ENCODE measurements at regions not wholly inside any gene's neighbourhood (a gene's known extent, or its start where the extent isn't known, plus 50 kb on each side); places are given as distances from the start of the nearest gene placed in this dataset.

GRCh38 chrX:36849407-36849806 lies 158.8 kb upstream of the FAM47C start:
- no peaks in the 10 kb centered on the region for H3K4me1 ChIP-seq
- intact Hi-C loops (cut with DNase I): no loop called here
- no peak for DNase-seq
- H3K36me3 ChIP-seq (replicated peaks in 1 of 2; ENCODE audit: insufficient read depth in 1 of 2, low read depth in 2 of 2): no peaks in the 10 kb centered on the region
- no peak for ATAC-seq
- no peak overlapping the region for H3K4me3 ChIP-seq
- H3K9me3 ChIP-seq: no peaks in the 10 kb centered on the region
- WGBS, 2 donors: 30 to 48% methylated on average over 2 of the region's 2 CpGs
- H3K27me3 ChIP-seq: no peaks in the 10 kb centered on the region
- no peak overlapping the region for H3K27ac ChIP-seq
- TF ChIP-seq POLR2A (IDR thresholded peaks at IDR 0.05): no peak

DNA sequence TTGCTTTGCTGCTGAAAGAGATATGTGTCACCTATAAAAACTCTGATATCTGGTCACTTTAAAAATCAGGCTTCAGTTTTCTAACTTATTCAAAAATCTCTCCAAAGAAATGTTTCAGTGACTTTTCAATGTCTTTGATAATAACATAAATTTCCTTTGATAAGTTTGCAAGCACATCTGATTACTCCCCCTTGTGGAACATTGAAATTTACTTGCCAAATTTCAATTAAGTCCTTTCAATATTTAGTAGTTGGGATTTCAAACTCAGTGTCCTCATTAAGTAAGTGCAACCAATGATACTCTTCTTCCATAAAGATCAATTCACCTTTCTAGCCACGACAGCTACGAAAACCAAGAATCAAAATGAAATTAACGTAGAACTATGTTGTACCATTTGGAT lies 151.3 kb upstream of the FAM47C start:
- no peak for TF ChIP-seq POLR2A (IDR thresholded peaks at IDR 0.05)
- TF ChIP-seq, protein P1, sequence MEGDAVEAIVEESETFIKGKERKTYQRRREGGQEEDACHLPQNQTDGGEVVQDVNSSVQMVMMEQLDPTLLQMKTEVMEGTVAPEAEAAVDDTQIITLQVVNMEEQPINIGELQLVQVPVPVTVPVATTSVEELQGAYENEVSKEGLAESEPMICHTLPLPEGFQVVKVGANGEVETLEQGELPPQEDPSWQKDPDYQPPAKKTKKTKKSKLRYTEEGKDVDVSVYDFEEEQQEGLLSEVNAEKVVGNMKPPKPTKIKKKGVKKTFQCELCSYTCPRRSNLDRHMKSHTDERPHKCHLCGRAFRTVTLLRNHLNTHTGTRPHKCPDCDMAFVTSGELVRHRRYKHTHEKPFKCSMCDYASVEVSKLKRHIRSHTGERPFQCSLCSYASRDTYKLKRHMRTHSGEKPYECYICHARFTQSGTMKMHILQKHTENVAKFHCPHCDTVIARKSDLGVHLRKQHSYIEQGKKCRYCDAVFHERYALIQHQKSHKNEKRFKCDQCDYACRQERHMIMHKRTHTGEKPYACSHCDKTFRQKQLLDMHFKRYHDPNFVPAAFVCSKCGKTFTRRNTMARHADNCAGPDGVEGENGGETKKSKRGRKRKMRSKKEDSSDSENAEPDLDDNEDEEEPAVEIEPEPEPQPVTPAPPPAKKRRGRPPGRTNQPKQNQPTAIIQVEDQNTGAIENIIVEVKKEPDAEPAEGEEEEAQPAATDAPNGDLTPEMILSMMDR (IDR thresholded peaks at IDR 0.05): peak in 2 of 7 experiments; percentile 7 to 22
- Histone ChIP-seq H3K27ac (no peak overlapping the region), H3K36me3 (replicated peaks in 1 of 2; ENCODE audit: insufficient read depth in 1 of 2, low read depth in 2 of 2) (no peaks in the 10 kb centered on the region), H3K4me3 (no peak overlapping the region), H3K9me3 (no peaks in the 10 kb centered on the region), H3K27me3 (no peaks in the 10 kb centered on the region), H3K4me1 (no peaks in the 10 kb centered on the region)
- WGBS, 2 donors: 80 to 88% methylated on average over 3 of the region's 3 CpGs
- ATAC-seq (no peak), DNase-seq (no peak)
- intact Hi-C loops (cut with DNase I): no loop called here

- 66 to 84% methylated on average over 6 to 7 of the region's 7 CpGs for WGBS, 2 donors
- no peak for DNase-seq
These were observed 148.9 kb upstream of the FAM47C start for GRCh38 chrX:36859231-36859630.

DNA sequence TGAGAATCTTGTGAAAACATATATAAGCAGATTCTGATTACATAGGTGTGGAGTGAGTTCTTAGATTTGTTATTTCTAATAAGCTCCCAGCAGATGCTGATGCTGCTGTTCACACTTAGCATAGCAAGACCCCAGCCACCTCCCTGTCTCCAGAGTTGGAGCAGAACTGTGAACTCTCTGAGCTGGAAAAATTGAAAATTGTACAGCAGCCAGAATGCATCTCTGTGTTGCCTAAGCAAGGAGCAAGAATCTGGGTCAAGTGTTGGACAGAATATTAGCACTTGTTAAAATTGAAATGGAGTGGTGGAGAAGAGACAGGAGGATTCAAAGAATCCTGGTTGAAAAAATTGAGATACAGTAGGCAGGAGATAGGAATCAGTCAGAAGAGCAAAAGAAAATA lies 146.6 kb upstream of the FAM47C start:
- TF ChIP-seq, protein P1 (IDR thresholded peaks at IDR 0.05): no peak
- no peak for TF ChIP-seq POLR2A (IDR thresholded peaks at IDR 0.05)
- intact Hi-C loops (cut with DNase I): no loop called here
- no peak for ATAC-seq

More at GRCh38 chrX:36859231-36859630, 148.9 kb upstream of the FAM47C start:
- TF ChIP-seq POLR2A (IDR thresholded peaks at IDR 0.05): no peak
- TF ChIP-seq, protein P1 (IDR thresholded peaks at IDR 0.05): no peak
- Histone ChIP-seq H3K36me3 (replicated peaks in 1 of 2; ENCODE audit: insufficient read depth in 1 of 2, low read depth in 2 of 2) (no peaks in the 10 kb centered on the region), H3K4me1 (no peaks in the 10 kb centered on the region), H3K9me3 (no peaks in the 10 kb centered on the region), H3K27me3 (no peaks in the 10 kb centered on the region), H3K27ac (no peak overlapping the region), H3K4me3 (no peak overlapping the region)
- ATAC-seq: no peak
- intact Hi-C loops (cut with DNase I): no loop called here

DNA sequence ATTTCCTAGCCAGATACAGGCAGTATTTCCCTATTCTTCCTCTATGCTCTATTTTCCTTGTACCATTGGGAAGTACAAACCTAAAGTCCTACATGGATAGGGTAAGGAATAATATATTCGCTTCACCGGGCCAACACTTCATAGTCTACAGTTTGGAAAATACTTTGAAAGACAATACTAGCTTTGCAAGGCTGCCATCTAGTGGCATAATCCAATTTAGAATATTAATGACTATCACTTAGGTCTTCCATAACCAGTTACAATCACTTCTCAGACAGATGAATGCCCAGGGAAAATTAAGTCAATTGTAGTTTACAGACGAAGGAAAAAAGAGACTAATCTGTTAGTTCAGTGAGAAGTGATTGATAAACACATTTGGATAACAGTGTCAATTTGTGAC lies 141.0 kb upstream of the FAM47C start:
- intact Hi-C loops (cut with DNase I): no loop called here
- H3K27me3 ChIP-seq: no peaks in the 10 kb centered on the region
- 5% methylated on average over 3 of the region's 3 CpGs for WGBS, 2 donors
- TF ChIP-seq, protein P1 (IDR thresholded peaks at IDR 0.05): peak; percentile 24 to 65 (median 42)
- TF ChIP-seq POLR2A (IDR thresholded peaks at IDR 0.05): no peak
- H3K4me1 ChIP-seq: no peaks in the 10 kb centered on the region
- ATAC-seq (peak; percentile 47), DNase-seq (no peak)
- no peak overlapping the region for H3K27ac ChIP-seq
- no peaks in the 10 kb centered on the region for H3K9me3 ChIP-seq
- H3K36me3 ChIP-seq (replicated peaks in 1 of 2; ENCODE audit: insufficient read depth in 1 of 2, low read depth in 2 of 2): no peaks in the 10 kb centered on the region
- H3K4me3 ChIP-seq: no peak overlapping the region

More for the DNA sequence above, 146.6 kb upstream of the FAM47C start:
- no peaks in the 10 kb centered on the region for H3K9me3 ChIP-seq
- H3K36me3 ChIP-seq (replicated peaks in 1 of 2; ENCODE audit: insufficient read depth in 1 of 2, low read depth in 2 of 2): no peaks in the 10 kb centered on the region
- no peak for DNase-seq
- no peaks in the 10 kb centered on the region for H3K27me3 ChIP-seq
- no peak overlapping the region for H3K27ac ChIP-seq
- H3K4me1 ChIP-seq: no peaks in the 10 kb centered on the region
- no peak overlapping the region for H3K4me3 ChIP-seq

All from body of pancreas (tissue), 4 donors.